ENCODE measurements at regions not wholly inside any gene's neighbourhood (a gene's known extent, or its start where the extent isn't known, plus 50 kb on each side); places are given as distances from the start of the nearest gene placed in this dataset.
"Not testable (repeated sequence)": the region's sequence is repeated elsewhere in the genome, so short reads cannot be mapped to it uniquely, and the experiment has no call there.

DNA sequence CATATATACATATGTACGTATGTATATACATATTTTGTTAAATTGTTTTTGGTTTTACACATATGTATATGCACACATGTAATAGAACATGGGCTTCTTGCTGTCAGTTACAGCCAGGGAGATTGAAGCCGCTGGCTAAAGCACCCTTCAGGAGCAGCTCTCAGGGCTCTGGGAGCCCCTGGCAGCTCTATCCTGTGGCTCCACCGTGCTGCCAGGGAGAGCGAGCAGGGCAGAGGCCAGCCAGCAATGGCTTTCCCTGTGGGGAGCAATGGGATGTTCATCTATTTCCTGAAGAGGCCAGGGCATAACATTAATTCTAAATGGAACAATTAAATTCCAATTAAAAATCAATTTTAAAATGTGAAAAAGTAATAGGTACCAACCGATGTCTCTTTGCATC, 102.9 kb downstream of the PSMG1 start:
- DNase-seq = no peak

DNA sequence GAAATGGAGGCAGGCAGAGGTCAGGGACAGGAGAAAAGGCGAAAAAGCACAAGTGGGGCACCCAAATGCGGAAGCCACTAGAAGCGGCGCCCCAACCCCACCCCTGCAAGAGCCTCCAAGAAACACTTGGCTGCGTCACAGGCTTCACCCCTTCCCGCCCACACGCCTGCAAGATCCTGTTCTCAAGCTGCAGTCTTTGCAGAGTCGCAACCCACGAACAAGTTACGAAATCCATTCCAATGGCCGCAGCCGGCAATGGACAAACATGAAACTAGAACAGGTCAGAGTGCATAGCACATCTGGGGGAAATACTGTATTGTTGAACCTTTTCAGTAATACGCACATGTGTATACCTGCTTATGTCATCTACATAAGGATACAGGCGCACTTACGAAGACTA, 103.6 kb downstream of the PSMG1 start:
- DNase-seq = no peak

DNA sequence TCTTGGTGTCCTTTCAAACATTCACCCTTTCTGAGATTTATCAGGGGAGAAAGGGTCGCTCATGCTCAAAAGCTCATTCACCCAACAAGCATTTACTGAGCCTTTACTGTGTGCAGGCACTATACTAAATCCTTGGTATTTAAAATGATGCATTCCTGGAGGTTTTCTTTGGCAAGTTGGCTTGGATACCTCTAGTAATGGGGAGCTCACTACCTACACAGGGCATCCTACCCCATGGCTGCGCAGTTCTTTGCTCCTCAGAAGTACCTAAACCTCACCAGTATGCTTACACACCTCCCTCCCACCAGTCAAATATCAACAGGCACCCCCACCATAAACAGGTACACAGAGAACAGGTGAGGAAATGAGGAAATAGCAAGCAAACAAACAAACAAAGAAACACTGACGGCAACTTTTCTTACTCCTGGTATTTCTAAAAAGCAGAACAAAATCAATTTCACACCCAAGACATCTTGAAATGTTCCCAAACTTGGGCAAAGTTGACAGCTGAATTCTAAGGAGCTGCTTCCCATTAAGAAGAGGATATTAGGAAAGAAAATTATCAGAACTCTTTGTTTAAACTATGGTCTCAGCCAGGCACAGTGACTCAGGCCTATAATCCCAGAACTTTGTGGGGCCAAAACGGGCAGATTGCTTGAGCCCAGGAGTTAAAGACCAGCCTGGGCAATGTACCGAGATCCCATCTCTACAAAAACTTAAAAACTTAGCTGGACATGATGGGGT, 104.8 kb downstream of the PSMG1 start:
- no peak for DNase-seq

DNA sequence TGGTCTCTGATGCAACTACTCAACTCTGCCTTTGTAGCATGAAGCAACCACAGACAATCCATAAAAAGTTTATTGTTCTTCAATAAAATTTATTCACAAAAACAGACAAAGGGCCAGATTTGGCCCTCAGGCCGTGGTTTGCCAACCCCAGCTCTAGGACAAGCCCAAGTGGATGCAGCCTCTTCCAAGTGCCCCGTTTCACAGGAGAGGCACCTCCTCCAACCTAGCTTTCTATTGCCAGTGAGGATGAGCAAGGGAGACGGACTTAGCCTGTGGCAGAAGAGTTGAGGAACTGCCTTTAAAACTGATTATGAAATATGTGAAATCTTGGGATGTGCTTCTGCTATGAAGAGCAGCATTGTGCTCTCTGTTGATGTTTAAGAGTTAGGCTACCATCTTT, 105.4 kb downstream of the PSMG1 start:
- DNase-seq = no peak

DNA sequence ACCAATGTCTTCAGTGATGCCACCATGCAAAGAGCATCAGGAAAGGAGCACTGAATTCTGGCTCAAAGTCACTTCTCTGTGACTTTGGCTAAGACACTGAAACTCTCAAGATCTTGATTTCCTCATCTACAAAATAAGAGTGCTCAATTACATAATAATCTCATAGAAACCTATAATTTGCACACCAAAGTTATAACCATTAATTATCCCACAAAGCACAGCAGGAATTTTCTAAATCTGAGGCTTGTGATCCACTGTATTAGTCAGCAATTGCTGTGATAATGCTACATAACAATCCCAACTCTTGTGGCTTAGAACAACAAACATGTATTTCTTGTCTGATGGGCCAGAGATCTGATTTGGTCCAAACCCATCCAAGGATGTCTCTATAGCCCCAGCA, 108.7 kb downstream of the PSMG1 start:
- DNase-seq = no peak

DNA sequence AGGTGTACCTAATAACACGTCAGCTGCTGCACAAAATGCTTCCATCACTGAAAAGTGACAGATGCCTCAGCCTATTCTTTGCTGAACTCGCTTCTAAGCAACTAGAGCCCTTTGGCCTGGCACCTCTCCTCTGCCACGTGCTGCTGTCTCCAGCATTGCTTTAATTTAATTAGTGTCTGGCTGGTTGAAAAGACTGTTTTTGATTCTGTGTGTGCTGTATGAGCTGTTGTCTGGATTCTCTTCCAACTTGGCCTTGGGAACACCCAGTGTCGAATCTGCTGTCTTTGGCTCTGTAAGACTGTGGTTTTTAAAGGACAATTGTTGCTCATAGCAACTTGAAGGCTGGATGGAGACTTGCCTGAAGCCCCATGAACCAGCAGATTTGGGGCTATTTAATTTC, 109.5 kb downstream of the PSMG1 start:
- DNase-seq = no peak

DNA sequence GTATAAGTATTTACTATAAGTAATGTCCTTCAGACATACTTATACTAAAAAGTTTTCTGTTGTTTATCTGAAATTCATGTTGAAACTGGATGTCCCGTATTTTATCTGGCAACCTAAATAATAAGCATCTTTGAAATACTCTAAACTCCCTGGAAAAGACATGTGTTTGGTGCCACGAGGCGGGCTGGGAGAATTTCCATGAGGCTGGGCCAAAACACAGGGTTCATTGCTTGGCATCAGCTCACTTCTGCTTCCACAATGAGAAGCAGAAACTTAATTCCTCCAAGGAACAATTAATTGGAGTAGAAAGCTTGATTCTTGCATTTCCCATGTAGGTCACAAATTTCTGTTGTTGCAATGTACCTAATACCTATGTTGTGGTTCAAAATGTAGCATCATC, 110.2 kb downstream of the PSMG1 start:
- no peak for DNase-seq

DNA sequence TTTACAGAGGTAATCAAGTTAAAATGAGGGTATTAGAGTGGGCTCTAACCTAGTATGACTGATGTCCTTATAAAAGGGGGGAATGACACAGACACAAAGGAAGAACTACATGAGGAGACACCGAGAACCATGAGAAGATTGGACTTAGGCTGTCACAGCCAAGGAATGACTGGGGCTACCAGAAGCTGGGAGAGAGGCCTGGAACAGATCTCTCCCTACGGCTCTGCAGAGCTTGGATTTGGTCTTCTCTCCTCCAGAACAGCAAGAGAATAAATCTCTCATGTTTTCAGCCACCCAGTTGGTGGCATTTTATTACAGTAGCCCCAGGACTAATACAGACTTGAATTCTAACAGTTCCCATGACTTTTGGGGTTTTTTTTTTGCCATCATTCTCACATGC, 110.8 kb downstream of the PSMG1 start:
- DNase-seq = no peak

DNA sequence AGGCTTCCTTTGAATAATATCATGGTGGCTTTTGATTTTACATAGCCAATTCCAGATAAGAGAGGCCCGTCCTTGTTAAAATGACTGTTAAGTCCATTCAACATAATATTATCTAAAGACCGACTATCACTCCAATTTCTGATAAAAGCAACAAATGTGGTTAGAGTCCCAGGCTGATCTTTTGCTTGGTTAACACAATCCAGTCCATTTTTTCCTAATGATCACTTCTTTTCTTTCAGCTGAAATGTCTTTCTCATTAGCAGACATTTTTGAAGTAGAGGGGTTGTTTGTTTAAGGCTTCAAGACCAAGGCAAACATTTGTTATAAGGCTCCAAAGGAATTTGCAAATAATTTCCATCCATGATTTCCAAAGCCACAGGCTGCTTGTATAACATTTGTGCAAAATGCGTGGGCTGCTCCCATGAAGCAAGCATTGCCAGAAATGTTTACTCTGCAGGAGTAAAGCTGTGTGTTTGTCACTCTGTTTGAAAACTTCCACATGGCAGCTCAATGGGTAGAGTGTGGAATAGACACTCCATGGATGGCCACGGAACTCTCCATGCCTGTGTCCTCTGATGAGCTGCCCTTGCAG, 111.5 kb downstream of the PSMG1 start:
- DNase-seq = peak; percentile 88

DNA sequence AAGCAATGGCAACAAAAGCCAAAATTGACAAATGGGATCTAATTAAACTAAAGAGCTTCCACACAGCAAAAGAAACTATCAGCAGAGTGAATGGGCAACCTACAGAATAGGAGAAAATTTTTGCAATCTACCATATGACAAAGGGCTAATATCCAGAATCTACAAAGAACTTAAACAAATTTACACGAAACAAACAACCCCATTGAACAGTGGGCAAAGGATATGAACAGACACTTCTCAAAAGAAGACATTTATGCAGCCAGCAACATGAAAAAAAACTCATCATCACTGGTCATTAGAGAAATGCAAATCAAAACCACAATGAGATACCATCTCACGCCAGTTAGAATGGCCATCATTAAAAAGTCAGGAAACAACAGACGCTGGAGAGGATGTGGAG, 113.4 kb downstream of the PSMG1 start:
- not testable (repeated sequence) for DNase-seq

DNA sequence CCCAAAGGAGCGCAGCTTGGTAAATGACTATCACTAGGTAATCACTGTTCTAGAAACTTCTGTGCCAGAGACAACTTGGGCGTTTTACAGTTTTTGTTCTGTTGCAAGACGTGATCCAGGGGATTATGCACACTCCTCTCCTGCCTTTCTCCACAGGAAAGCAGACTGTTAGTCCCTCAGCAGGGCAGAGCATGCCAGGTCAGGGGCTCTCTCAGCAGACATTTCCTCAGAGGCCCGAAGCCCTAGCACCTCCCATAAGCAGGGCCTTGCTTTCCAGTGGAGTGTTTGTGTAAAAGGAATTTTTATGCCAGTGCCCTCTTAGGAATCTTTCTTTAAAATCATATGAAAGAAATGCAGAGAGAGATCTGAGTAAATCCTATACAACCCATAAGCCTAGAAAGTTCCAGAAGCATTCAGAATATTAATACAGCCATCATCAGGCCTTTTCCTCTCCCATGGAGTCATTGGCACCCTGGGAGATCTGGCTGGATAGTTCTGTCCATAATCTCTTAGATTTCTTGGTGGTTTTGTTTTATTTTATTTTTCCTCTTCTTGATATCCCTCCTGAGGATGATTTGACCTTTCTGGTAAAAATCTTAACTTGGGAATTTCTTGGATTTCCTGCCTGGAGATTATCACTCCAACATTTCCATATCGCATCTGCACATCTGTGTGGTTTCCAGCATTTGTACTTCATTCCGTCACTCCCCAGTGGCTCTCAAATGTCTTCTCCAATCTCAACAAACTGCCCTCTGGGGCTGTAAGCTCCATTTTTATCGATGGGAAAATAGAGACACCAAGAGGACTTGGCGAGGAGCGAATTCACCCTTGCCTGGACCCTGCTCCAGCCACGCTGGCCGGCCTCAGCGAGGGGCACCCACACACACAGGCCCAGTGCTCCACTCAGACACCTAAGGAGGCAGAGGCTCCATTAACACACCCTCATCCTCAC, 116.1 kb downstream of the PSMG1 start:
- DNase-seq = no peak

DNA sequence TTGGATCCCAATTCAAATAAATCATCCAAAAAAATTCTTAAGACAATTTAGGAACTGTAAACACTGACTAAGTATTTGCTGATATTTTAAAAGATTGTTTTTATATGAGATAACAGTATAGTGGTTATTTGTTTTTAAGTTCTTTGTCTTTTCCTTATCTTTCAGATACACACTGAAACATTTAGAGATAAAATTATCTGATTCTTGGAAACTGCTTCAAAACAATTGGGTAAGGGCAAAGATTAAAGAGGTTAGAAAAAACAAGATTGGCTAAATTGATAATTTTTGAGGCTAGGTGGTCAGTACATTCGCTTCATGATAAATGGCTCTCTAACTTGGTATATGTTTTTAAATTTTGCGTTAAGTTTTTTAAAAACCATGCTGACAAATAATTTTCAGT, 117.3 kb downstream of the PSMG1 start:
- no peak for DNase-seq

DNA sequence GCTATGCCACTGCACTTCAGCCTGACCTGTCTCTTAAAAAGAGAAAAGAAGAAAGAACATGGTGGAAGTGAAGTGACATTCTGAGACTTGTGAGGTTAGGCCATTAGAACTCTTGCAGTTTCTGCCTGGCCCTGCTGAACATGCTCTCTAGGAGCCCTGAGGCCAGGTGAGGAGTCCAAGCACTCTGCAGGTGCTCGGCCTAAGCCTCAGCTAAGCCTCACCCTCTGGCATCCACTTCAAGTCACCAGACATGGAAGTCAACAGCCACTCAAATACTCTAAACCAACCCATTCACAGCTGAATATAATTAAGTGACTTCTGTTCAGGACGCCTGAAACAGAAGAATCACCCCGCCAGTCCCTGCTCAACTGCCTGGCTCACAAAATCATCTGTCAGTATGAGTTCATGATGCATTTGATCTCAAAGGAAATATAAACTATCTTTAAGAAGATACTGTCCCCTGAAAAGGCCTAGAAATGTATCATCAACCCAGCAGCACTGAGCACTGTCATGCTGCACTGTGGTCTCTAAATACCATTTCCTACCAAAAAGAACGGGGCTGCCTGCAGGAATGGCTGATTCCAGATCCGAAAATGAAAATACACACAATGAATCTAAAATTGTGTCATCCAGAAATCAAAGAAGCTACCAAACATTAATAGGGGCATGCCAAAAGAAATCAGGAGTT, 118.8 kb downstream of the PSMG1 start:
- no peak for DNase-seq

DNA sequence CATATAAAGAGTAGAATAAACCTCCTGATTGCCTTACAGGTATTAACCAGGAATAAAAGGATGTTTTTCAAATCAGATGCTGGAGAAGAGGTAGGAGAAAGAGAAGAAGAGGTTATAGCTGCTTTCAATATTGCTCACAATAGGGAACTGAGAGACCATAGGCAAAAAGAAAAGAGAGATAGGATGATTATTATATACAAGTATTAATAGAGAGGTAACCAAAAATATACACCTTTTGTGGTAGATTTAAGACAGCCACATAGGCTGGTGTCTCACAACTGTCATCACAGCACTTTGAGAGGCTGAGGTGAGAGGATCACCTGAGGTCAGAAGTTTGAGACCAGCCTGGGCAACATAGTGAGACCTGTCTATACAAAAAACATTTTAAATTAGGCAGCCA, 119.7 kb downstream of the PSMG1 start:
- DNase-seq = no peak

DNA sequence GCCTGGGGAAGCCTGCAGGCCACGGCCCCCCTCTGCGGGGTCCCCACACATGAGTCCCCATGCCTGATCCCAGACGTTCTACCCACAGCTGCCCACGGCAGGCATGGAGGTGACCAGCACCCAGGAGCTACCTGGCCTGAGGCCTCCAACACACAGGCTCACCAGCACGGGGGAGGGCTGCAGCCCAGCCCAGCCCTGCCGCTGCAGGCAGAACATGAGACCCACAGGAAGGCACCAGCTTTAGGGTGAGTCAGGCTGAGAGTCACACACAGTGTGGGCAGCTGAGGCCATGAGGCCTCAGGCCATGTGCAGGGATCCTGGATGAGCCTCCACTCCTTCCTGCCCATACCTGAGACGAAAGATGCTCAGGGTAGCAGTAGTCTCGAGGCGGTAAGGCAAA, 121.1 kb downstream of the PSMG1 start:
- no peak for DNase-seq

DNA sequence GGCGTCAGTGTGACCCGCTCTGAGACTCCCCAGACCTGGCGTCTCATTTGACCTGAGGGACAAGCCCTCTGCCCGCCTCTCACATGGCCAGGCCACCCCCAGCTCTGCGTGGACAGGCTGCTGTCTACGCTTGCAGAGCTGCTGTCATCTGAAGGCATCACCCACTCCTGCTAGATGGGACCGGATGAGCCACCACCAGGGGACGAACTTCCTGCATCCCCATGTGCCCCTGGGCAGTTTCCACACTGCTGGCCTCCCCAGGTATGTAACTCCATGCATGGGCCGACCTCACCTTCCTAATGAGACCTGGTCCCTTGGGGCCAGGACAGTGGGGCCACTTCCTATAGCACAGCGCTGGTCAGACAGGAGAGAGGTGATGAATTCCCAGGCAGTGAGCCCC, 121.5 kb downstream of the PSMG1 start:
- DNase-seq = no peak

DNA sequence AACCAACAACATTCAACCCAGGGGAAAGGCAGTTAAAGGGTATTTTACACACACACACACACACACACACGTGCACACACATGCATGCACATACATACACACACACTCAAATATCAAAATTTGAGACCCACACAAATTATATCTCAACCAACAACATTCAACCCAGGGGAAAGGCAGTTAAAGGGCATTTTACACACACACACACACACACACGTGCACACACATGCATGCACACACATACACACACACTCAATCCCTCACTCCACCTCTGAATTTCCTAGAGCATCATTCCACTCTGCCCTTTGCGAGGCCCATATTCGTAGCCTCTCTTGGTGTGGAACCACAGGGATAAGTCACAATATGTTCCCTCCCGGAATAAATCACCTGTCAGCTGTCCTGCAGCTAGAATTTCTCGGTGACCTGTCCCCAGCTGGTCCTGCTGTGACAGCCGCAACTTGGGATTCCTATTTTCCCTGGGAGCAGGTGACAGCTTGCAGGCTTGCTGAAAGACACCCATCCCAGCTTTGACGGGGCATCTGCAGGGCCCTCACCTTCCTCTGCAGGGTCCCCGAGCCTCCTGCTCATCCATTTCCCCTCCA, 122.7 kb downstream of the PSMG1 start:
- DNase-seq = no peak

DNA sequence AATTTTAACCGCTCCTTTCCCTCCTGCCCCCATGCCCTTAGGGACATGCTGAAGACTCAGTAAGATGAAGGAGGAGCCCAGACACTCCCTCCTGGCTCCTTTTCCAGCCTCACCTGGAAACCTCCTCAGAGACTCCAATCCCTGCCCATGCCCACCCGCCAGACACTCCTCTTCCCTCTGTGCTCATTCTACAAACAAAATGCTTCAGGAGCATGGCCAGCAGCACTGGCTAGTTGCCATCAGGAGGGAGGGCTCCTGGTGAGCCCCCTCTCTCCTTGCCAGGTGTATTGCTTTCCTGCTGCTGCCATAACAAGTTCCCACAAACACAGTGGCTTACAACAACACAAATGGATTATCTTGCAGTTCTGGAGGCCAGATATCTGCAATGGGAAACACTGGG, 126.1 kb downstream of the PSMG1 start:
- DNase-seq = peak; percentile 78

DNA sequence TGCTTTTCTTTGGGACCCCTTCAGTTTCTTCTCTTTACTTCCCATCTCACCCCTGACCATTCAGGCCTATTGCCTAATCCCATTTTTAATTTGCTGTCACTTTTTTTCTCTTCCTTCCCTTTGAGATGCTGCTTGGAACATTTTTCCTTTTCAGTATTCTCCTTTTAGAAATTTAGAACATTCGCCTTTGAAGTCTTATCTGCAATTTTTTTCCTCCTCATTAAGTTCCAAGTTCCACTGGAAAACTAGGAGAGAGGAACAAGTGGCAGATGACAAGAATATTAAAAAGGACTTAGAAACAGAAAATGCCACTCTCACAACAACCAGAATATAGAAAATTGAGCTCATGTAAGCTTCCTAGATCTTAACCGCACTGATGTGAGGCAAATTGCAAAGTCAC, 126.6 kb downstream of the PSMG1 start:
- no peak for DNase-seq

DNA sequence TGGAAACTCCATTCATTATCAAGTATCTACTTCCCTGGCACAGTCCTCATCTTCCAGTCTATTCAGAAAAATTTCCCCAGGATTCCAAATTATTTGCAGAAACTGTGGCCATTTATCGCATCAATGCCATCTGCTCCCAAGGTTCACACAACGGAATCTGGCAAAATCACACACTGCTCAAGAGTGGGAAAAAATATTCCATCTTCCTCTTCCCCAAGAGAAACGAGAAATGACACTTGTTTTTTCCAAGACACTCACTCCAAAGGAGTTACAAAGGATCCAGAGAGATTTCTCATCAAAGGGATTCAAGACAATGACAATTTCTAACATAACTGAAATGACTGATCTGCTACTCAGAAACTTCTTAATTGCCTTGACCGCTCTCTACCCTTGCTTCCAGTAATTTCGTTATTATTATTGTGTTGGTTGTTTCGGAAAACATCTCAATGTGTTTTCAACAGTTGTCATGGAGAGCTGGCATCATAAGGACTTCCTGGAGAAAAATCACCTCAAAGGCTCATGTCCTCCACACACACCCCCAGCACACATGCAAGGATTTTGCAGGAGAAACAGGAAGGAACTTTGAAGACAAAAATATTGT, 128.0 kb downstream of the PSMG1 start:
- no peak for DNase-seq

DNA sequence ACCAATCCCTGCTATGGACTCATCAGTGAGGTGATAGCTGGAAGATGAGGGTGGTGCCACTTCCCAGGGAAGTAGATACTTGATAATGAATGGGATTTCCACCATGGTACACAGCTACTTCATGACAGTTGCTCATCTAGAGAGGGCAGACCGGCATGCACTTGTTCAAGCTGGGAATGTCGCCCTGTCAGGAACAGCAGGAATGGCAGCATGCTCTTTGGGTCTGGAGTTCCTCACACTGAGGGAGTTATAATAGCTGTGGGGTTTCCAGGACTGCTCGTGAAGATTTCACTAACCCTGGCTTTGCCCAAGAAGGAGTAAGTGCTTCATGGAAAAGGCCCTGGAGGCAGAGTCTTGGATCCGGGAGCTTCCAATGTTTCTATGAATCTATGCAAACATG, 129.2 kb downstream of the PSMG1 start:
- DNase-seq = no peak

DNA sequence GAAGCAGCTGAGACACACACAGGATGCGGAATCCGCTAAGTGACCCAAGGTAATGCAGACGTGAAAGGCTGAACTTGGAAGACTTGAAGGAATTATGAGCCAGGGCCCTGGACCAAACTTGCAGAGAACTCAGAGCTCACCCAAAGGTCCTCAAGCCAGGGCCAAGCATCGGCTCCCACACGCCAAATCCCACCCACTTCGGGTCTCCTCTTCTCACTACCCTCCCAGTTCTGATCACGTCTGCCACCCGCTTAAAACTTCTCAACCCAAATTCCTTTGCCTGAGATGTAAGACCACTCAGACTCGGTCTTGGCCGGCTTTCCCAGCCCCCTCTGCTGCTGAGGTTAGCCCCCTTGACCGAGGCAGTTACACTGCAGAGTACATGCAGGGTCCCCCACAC, 130.1 kb downstream of the PSMG1 start:
- DNase-seq = no peak

DNA sequence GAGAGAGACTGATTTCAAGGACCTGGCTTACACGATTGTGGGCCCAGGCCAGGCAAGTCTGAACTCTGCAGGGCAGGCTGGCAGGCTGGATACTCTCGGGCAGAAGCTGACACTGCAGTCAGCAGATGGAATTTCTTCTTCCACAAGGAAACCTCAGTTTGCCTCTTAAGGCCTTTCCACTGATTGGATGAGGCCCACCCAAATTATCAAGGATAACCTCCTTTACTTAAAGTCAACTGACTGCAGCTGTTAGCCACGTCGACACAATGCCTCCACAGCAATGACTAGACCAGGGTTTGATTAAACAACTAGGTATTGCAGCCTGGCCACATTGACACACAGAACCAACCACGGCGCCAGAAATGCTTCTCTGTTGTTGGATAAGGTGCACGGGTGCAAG, 130.5 kb downstream of the PSMG1 start:
- DNase-seq = no peak

All from NCI-H2029 treated with DMSO at 0.1 percent for 48 hours (cell line).